ENCODE measurements at regions not wholly inside any gene's neighbourhood (a gene's known extent, or its start where the extent isn't known, plus 50 kb on each side); places are given as distances from the start of the nearest gene placed in this dataset.

- TF ChIP-seq ZBTB49 (tag by site-specific recombination; IDR thresholded peaks at IDR 0.05; ENCODE audit: low read depth) (no peak), KLF9 (tag by site-specific recombination; IDR thresholded peaks at IDR 0.05; ENCODE audit: low read depth) (no peak), KLF7 (tag by site-specific recombination; IDR thresholded peaks at IDR 0.05; ENCODE audit: borderline replicate concordance) (no peak), TCF7L2 (IDR thresholded peaks at IDR 0.05; ENCODE audit: borderline replicate concordance, low read depth, low read length) (no peak), ZNF311 (tag by site-specific recombination; IDR thresholded peaks at IDR 0.05; ENCODE audit: borderline replicate concordance) (no peak)
Observed at GRCh38 chr5:106200971-106201370, 1469.8 kb downstream of the EFNA5 start.

All from HEK293 (cell line).